Astrocyte (in vitro differentiated cells and primary cell): ENCODE measurements at regions not wholly inside any gene's neighbourhood (a gene's known extent, or its start where the extent isn't known, plus 50 kb on each side); places are given as distances from the start of the nearest gene placed in this dataset.

Experiments
- DNase-seq: peaks from one replicate; pipeline ENCODE4 v3.0.0-alpha.2; 2010; ENCODE audit warnings: low read depth
- FAIRE-seq: peaks from 2 replicates; lab custom pipeline; 2011; peaks lifted over from hg19 to GRCh38; lab: Jason Lieb, UNC
- H2AFZ ChIP-seq: 2 replicates; pipeline ENCODE4 v1.6.0; 2012; ENCODE audit warnings: low read depth, low read length, inconsistent platforms
- H3K27ac ChIP-seq: 2 replicates; pipeline ENCODE4 v1.5.1; 2011; ENCODE audit warnings: low read depth, low read length, inconsistent platforms
- H3K27me3 ChIP-seq: 2 replicates; pipeline ENCODE4 v1.6.0; 2011; ENCODE audit warnings: low read length, inconsistent platforms; ENCODE audit not compliant: insufficient read depth
- H3K36me3 ChIP-seq: 2 replicates; pipeline ENCODE4 v1.5.1; 2011; ENCODE audit warnings: low read length, inconsistent platforms; ENCODE audit not compliant: insufficient read depth
- H3K4me1 ChIP-seq: 2 replicates; pipeline ENCODE4 v1.5.1; 2011; ENCODE audit warnings: low read length, inconsistent platforms; ENCODE audit not compliant: insufficient read depth
- H3K4me2 ChIP-seq: 2 replicates; pipeline ENCODE4 v1.6.0; 2012; ENCODE audit warnings: low read length, inconsistent platforms
- H3K4me3 ChIP-seq: 2 replicates; pipeline ENCODE4 v1.5.1; 2011; ENCODE audit warnings: low read depth, mild to moderate bottlenecking, low read length, inconsistent platforms; ENCODE audit not compliant: insufficient read depth
- H3K79me2 ChIP-seq: 2 replicates; pipeline ENCODE4 v1.6.0; 2012; ENCODE audit warnings: mild to moderate bottlenecking, low read length, inconsistent platforms; ENCODE audit not compliant: insufficient read depth
- H3K9ac ChIP-seq: 2 replicates; pipeline ENCODE4 v1.6.0; 2012; ENCODE audit warnings: mild to moderate bottlenecking, low read length, inconsistent platforms
- H3K9me3 ChIP-seq: 2 replicates; pipeline ENCODE4 v1.5.1; 2012; ENCODE audit warnings: low read depth, mild to moderate bottlenecking, low read length, inconsistent platforms; ENCODE audit not compliant: insufficient read depth
- H4K20me1 ChIP-seq: 2 replicates; pipeline ENCODE4 v1.6.0; 2012; ENCODE audit warnings: low read length, inconsistent platforms; ENCODE audit not compliant: insufficient read depth
- H3K27ac Mint-ChIP-seq: one replicate; pipeline ENCODE4 v1.8.0; 2021; ENCODE audit warnings: mild to moderate bottlenecking, mixed read lengths; ENCODE audit not compliant: unreplicated experiment
- H3K27me3 Mint-ChIP-seq: one replicate; pipeline ENCODE4 v1.8.0; 2021; ENCODE audit warnings: low read depth, mixed read lengths; ENCODE audit not compliant: unreplicated experiment
- H3K36me3 Mint-ChIP-seq: one replicate; pipeline ENCODE4 v1.8.0; 2021; ENCODE audit warnings: low read depth, mixed read lengths; ENCODE audit not compliant: unreplicated experiment
- H3K4me1 Mint-ChIP-seq: one replicate; pipeline ENCODE4 v1.8.0; 2021; ENCODE audit warnings: low read depth, mixed read lengths; ENCODE audit not compliant: unreplicated experiment
- H3K4me3 Mint-ChIP-seq: one replicate; pipeline ENCODE4 v1.8.0; 2021; ENCODE audit warnings: mild to moderate bottlenecking, moderate library complexity, mixed read lengths; ENCODE audit not compliant: unreplicated experiment
- H3K9me3 Mint-ChIP-seq: one replicate; pipeline ENCODE4 v1.8.0; 2021; ENCODE audit warnings: mild to moderate bottlenecking, mixed read lengths; ENCODE audit not compliant: unreplicated experiment
- EZH2 ChIP-seq: IDR thresholded peaks from 2 replicates; pipeline ENCODE4 v1.6.1; 2012; ENCODE audit warnings: mild to moderate bottlenecking, low read length, inconsistent platforms; ENCODE audit not compliant: insufficient read depth
- TF ChIP-seq, protein P1 (sequence below): IDR thresholded peaks from 2 replicates; pipeline ENCODE4 v1.5.1; 2011; ENCODE audit warnings: low read depth, mild to moderate bottlenecking, inconsistent platforms, low read length, moderate library complexity; ENCODE audit not compliant: insufficient read depth

DNA sequence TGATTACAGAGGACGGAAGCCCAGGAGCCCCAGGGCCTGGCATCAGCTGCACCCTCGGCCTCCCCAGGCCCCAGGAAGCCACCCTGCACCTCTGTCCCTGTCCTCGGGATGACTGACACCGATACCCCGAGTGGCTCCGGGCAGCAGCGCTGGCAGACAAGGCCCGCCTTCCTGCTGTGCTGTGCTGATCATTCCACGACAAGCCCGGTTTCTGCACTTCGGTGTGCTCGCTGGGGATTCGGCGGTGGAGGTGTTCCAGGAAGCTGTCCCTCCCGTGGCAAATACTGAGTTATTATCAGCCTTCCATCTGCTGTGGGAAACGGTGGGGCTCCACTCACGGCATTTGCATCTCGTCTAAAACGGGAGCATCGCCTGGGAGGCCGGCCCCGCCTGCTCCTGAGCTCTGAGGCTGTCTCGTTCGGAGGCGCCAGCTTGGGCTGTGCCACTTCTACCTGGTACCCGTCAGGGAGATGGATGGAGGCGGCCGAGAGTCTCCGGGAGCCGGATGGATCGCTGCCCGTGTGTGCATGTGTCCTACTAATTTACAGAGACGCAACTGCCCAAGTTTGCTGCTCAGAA, 506.1 kb downstream of the BRD1 start:
- Histone ChIP-seq H4K20me1 (no peaks in the 10 kb centered on the region), H3K79me2 (no peaks in the 10 kb centered on the region), H3K36me3 (no peaks in the 10 kb centered on the region), H3K9ac (no peak overlapping the region), H3K4me2 (no peak overlapping the region), H2AFZ (no peak overlapping the region), H3K27me3 (no peaks in the 10 kb centered on the region), H3K27ac (no peak overlapping the region), H3K9me3 (no peaks in the 10 kb centered on the region), H3K4me1 (no peaks in the 10 kb centered on the region), H3K4me3 (no peak overlapping the region)
- Mint-ChIP-seq H3K36me3 (no peaks in the 10 kb centered on the region), H3K4me3 (no peak overlapping the region), H3K27me3 (peaks cover 29% of the 10 kb centered on the region), H3K27ac (no peak overlapping the region), H3K4me1 (no peaks in the 10 kb centered on the region), H3K9me3 (no peaks in the 10 kb centered on the region)
- TF ChIP-seq, protein P1, sequence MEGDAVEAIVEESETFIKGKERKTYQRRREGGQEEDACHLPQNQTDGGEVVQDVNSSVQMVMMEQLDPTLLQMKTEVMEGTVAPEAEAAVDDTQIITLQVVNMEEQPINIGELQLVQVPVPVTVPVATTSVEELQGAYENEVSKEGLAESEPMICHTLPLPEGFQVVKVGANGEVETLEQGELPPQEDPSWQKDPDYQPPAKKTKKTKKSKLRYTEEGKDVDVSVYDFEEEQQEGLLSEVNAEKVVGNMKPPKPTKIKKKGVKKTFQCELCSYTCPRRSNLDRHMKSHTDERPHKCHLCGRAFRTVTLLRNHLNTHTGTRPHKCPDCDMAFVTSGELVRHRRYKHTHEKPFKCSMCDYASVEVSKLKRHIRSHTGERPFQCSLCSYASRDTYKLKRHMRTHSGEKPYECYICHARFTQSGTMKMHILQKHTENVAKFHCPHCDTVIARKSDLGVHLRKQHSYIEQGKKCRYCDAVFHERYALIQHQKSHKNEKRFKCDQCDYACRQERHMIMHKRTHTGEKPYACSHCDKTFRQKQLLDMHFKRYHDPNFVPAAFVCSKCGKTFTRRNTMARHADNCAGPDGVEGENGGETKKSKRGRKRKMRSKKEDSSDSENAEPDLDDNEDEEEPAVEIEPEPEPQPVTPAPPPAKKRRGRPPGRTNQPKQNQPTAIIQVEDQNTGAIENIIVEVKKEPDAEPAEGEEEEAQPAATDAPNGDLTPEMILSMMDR, result no peak
- no peak for TF ChIP-seq EZH2
- no peak for DNase-seq
- FAIRE-seq, result no peak

DNA sequence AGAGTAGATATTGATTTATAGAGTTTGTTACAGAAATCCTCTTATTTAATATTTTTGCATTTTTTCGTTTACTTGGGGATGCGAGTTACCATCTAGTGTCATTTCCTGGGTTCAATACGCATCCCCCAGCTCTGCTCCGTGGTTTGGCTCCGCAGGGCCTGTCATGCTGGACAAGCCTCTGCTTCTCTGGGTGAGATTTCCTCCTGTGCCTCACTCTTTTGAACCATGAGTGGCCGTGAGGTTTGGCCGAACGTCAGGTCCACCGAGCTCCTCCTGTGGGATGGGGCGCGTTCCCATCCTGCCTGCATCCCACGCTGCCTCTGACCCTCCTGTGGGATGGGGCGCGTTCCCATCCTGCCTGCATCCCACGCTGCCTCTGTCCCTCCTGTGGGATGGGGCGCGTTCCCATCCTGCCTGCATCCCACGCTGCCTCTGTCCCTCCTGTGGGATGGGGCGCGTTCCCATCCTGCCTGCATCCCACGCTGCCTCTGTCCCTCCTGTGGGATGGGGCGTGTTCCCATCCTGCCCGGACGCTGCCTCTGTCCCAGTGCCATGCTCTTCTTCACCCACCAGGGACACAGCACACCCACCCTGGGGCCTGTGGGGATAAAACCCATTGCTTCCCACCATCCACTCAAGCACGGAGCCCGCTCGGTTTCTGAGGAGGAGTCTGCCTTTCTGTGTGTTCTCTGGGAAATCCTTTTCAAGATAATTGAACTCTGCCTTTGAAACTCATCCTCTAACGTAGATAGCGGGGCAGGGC, 506.8 kb downstream of the BRD1 start:
- Mint-ChIP-seq H3K27ac (no peak overlapping the region), H3K4me3 (no peak overlapping the region), H3K36me3 (no peaks in the 10 kb centered on the region), H3K9me3 (no peaks in the 10 kb centered on the region), H3K27me3 (peaks cover 28% of the 10 kb centered on the region), H3K4me1 (no peaks in the 10 kb centered on the region)
- Histone ChIP-seq H3K9me3 (no peaks in the 10 kb centered on the region), H3K4me2 (no peak overlapping the region), H3K79me2 (no peaks in the 10 kb centered on the region), H2AFZ (no peak overlapping the region), H3K27ac (no peak overlapping the region), H3K4me1 (no peaks in the 10 kb centered on the region), H3K27me3 (no peaks in the 10 kb centered on the region), H3K36me3 (no peaks in the 10 kb centered on the region), H3K4me3 (no peak overlapping the region), H4K20me1 (no peaks in the 10 kb centered on the region), H3K9ac (no peak overlapping the region)
- DNase-seq (no peak), FAIRE-seq (no peak)
- TF ChIP-seq EZH2, result no peak
- TF ChIP-seq, protein P1, result no peak

DNA sequence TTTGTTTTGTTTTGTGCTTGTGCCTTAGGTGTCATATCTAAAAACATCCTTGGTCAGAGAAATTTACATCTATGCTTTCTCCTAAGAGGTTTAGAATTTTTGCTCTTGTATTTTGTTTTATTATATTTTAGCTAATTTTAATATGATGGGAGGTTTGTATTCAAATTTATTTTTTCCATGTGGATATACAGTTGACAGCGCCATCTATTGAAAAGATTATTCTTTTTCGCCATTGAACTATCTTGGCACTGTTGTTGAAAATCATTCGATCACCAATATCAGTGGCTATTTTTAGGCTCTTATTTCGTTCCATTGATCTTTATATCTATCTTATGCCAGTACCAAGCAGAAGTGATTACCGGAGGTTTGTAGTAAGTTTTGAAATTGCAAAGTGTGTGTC, 510.3 kb downstream of the BRD1 start:
- Mint-ChIP-seq H3K4me3 (no peak overlapping the region), H3K27ac (no peak overlapping the region), H3K36me3 (no peaks in the 10 kb centered on the region), H3K4me1 (no peaks in the 10 kb centered on the region), H3K27me3 (peaks cover 11% of the 10 kb centered on the region), H3K9me3 (no peaks in the 10 kb centered on the region)
- DNase-seq (no peak), FAIRE-seq (no peak)
- H3K27me3 ChIP-seq, result no peaks in the 10 kb centered on the region
- H3K36me3 ChIP-seq, result no peaks in the 10 kb centered on the region
- no peak overlapping the region for H3K9ac ChIP-seq
- no peaks in the 10 kb centered on the region for H3K4me1 ChIP-seq
- no peaks in the 10 kb centered on the region for H4K20me1 ChIP-seq
- H3K9me3 ChIP-seq, result no peaks in the 10 kb centered on the region
- H3K27ac ChIP-seq, result no peak overlapping the region
- no peak overlapping the region for H3K4me3 ChIP-seq
- no peak overlapping the region for H3K4me2 ChIP-seq
- TF ChIP-seq EZH2, result no peak
- TF ChIP-seq, protein P1, result no peak
- H2AFZ ChIP-seq, result no peak overlapping the region
- no peaks in the 10 kb centered on the region for H3K79me2 ChIP-seq
